Sigmoid colon (tissue), 3 donors: ENCODE measurements at regions not wholly inside any gene's neighbourhood (a gene's known extent, or its start where the extent isn't known, plus 50 kb on each side); places are given as distances from the start of the nearest gene placed in this dataset.

Source experiments
- CTCF ChIP-seq, 4 experiments: fragments of 450-650 bp in 3 of 4; fragments of 200-600 bp in 1 of 4; IDR thresholded peaks; one replicate each; pipeline ENCODE4 v1.5.1; 2016 to 2019; ENCODE audit warnings: antibody characterized with exemption in 4 of 4, mild to moderate bottlenecking in 3 of 4, moderate library complexity in 2 of 4
- POLR2A ChIP-seq, 2 donors: fragments of 450-650 bp; IDR thresholded peaks; one replicate each; pipeline ENCODE4 v1.6.1; 2016; ENCODE audit warnings: antibody characterized with exemption in 2 of 2, mild to moderate bottlenecking in 2 of 2, moderate library complexity in 2 of 2

GRCh38 chr2:238616681-238617080 is 190.0 kb downstream of the ASB1 start:
- TF ChIP-seq CTCF (IDR thresholded peaks at IDR 0.05) = no peak
- no peak for TF ChIP-seq POLR2A (IDR thresholded peaks at IDR 0.05)
